Nucleus accumbens (tissue), 56 donors: ENCODE measurements at regions not wholly inside any gene's neighbourhood (a gene's known extent, or its start where the extent isn't known, plus 50 kb on each side); places are given as distances from the start of the nearest gene placed in this dataset.
A peak's percentile ranks its signal among the peaks of the same experiment; 100 is the strongest.

Experiments used
- DNase-seq, 56 donors: peaks; one replicate each; lab custom pipeline; 2025; lab: John Stamatoyannopoulos, UW

DNA sequence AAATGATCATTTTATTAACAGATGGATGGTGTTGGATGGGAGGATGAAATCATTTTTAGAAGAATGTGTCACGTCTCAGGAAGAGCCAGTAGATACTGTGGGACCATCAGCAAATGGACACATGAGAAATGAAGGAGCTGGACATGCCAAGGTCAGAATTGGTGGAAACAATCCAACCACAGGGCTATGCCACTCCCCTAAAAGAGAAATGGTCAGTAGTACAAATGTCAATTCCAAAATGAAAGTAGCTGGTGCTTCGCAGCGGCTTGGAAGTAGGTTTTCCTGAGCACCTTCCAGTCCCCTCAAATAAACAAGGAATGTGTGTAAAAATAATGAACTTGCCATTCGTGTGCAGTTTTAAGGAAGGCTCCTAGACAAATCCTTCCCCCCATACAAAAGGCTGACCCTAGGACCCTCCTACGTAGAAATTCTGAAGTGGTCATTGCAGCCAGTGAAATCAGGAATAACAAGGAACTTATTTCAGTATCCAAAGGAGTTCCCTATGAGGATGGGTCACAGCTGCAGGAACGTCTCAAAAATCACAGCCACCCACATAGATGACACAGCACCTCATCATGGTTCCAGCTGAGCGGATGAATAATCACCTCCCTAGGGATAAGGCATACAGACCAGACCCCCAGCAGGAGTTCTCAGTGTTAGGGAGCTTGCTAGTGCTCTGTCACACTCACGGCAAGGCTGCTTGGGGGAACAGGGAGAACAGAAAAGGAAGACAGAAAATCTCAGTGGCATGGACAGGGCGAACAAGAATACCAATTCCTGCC lies 239.2 kb downstream of the HS3ST3A1 start:
- DNase-seq: no peak

DNA sequence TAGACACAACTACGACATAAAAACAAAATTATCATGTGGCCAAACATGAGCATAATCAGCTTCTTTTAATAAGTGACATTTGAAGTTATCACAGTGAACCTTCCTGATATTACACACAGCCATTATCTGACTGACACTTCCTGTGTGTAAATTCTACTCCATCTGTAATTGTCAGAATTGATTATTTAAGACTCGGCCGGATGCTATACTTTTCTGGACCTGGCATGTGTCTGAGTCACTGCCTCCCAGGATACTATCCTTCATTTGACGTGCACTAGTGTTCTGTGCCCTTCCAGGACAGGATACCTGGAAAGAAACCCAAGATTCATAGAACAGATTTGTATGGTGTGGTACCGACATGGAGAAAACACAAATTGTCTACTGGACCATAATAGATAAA lies 242.0 kb downstream of the HS3ST3A1 start:
- no peak for DNase-seq

DNA sequence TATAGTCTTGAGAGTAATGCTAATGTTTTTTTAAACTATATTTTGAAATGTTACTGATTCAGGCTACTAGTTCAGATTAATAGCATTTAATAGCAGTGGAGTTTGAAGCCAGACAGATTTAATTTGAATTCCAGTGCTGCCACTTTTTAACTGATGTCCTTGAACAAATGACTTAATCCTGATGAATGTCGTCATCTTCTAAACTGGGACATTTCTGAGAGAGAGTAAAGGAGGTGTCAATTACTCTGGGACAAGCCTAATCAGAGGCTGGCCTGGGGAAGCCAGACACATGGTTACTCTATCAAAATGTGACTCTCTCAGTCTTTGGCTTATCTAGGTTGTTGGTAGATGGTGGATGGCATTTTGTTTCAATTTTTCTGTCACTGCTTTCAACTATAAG lies 246.7 kb downstream of the HS3ST3A1 start:
- no peak for DNase-seq

DNA sequence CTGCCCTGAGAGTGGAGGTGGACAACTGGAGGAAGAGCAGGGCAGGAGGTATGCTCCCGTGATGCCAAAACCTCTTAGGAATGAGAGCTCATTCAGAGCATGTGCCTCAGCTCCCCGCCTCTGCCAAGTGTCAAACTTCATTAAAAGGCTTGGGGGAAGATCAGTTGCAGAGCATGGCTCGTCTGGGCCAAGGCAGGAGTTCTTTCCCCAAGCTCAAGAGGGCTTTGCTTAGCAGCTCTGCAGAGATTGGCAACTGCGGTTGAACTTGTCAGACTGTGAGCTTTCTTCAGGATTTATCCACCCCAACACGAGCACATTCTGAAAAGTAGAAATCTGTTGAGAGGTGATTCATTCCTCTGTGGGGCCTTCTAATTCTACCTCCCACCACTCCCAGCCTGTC lies 248.1 kb downstream of the HS3ST3A1 start:
- DNase-seq: peak in 12 of 56 donors; percentile 3 to 42 (median 17)

DNA sequence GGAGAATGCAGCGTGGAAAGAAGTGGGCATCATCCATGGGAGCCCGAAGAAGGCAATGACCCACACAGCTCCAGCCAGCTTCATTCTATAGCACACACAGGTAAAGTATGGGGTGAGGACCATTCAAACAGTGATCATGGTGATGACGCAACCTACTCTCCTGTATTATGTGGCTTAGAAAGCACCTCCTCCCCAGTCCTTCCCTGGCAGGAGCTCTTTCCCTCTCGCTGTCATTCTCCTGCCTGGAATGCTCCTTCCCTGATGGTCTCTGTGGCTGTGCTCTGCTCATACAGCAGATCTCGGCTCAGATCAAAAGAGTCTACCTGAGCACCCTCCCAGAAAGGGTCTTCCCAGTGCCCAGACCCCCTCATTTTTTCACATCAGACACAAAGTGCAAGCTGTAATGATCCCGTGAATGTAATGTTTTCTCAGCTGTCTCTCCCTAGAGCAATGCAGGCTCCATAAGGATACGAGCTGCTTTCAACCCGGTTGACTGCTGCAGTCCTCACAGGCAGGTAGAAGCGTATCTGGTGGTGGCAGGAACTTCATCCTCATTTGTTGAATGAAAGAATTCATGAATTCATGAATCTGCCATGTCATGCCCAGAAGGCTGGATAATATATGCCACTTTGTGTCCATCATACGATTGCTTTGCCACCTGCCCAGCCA lies 248.8 kb downstream of the HS3ST3A1 start:
- no peak for DNase-seq

DNA sequence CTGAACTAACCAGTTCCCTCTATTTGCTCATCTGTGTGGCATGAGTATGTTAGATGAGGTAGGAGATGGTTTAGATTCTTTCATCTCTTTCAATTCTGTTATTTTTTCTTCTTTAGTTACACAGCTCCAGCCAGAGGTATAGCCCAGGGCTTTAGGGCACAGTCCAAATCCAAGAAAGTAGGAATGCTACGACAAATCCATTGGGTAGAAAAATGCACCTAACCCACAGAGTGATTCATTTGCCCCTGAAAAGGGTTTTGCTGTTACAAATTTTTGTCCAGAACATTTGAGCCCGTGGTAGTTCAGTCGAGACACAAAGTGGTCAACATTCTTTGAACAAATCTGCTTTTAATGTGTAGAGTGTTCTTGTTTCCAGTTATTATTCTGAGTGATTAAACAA lies 250.7 kb downstream of the HS3ST3A1 start:
- no peak for DNase-seq

DNA sequence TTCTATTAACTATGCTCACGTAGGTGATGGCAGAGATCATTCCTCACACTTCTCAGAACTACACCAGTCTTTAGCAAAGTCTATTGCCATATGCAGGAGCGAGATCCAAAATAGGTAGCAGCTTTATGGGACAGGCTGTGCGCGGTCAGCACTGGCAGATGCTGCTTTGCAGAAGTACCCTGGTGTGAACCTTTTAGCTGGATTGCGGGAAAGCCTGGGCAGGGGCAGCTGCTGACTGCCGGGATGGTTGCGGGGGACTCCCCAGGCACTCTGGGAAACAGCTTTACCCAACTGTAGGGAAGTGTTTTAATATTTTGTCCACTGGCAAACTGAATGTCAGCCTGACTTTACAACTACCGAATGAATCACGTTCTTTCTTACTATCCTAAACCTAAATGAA lies 251.3 kb downstream of the HS3ST3A1 start:
- no peak for DNase-seq

DNA sequence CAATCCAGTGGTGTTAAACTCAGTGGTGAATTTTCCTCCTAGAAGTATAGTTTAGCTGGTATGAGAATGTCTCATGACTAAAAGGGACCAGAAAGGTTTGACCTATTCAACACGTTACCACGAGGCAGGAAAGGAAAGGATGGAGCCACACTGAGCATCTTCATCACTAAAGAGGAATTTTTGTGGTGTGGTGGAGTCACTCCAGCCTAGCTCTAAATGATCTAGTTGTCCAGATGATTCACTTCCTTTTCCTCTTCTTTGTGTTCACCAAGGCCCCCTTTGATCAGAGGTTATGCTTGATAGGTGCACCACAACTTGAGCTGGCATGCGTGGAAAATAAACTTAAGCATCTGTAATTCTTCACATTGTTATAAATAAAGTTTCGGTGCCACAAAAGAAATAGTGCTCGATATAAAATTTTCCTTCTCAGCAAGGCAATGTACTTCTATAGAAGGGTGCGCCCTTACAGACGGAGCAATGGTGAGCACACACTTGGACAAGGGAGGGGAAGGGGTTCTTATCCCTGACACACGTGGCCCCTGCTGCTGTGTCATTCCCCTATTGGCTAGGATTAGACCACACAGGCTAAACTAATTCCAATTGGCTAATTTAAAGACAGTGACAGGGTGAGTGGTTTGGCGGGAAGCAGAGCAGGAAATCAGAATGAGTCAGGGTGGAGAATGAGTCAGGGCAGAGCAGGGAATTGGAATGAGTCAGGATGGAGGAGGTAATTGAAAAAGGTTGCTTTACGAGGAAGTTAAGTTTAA lies 254.6 kb downstream of the HS3ST3A1 start:
- peak in 11 of 56 donors; percentile 2 to 40 (median 17) for DNase-seq

DNA sequence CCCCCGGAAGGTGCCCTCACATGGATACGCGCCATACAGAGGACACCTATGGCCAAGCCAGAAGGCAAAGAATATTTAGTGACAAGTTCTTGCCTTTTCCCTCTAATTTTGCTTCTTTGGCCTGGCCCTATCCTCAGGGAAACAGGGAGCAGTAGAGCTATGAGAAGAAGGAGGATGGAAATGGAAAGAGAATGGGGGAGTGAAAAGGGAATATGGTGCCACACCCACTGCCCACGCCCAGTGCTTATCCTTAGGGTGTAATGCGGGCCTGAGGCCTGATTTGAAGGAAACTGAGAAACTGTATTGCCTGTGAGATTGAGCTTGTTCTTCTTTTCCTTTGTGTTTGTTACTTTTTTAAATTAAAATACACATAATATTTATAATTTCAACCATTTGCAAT lies 255.1 kb downstream of the HS3ST3A1 start:
- no peak for DNase-seq

DNA sequence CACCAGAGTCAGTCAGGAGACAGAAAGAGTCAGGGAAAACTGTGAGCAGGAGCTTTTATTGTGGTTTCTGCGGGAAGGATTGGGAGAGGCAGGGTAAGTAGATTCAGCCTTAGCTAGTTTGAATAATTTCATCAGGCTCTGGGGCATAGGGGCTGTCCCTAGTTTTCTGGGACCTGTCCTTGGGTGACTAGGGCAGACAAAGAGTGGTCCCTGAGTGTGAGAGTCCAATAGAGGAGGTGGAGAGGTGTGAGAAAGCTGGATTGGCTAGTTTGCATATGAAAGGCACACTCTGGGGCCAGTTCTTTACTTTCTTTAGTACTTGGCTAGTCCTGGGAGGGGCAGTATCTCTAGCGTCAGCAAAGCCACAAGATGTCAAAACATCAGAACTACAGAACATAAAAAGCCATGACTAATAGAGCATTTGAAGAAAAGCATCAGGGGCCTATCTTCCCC lies 255.6 kb downstream of the HS3ST3A1 start:
- DNase-seq: no peak

DNA sequence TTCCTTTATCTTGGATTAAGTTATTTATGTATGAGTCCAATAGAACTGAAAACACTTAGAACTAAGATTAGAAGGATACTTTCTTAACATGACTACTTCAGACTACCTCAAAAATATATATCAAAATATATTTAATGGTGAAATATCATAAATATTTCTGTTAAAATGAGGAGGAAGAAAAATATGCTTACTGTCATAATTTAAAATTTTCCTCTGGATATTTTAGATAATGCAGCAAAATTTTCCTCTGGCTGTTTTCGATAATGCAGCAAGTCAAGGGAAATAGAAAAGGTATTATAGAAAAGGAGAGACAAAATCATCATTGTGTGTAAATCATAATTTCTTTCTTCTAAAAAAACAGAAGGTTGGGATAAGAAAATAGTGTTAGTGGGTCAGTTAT lies 263.3 kb downstream of the HS3ST3A1 start:
- no peak for DNase-seq

DNA sequence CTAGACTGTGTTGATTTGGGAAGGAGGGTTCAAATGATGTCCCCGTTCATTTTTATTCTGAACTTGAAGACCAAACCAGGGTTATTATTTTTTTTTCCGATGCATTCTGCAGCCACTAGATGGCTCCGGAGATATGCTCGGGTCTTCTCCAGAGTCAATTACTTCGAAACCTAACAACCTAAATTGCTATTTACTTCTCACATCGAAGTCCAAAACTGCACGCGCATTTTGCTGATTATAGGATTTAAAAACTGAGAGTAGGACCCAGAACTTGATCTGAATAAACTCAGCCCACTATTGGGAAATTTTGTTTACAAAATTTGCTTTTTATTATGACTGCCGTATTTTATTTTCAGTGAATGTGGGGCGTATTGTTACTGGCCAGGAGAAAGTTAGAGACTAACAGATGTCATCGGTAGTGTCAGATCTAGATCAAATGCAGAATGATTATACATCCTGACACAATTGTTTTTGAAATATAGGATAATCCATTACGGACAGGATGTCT lies 263.8 kb downstream of the HS3ST3A1 start:
- DNase-seq: peak in 4 of 56 donors; percentile 1 to 4 (median 2)

DNA sequence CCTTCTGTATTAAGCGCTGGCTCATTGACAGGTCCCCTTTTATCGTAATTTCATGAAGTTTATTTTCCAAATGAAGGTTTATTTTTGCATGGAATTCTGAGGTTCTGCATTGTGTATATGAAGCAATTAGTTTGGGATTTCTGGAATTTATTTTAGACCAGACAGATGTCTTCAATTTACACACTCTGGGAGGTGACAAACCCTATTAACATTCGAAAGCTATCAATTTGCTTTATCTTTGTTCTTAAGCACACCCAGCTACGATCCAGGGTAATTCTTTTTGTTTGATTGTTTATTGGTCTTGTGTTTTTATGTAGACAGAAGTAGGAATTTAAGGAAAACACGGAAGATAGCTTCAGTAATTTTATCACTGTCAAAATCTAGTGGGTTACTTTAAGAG lies 264.6 kb downstream of the HS3ST3A1 start:
- DNase-seq: no peak

DNA sequence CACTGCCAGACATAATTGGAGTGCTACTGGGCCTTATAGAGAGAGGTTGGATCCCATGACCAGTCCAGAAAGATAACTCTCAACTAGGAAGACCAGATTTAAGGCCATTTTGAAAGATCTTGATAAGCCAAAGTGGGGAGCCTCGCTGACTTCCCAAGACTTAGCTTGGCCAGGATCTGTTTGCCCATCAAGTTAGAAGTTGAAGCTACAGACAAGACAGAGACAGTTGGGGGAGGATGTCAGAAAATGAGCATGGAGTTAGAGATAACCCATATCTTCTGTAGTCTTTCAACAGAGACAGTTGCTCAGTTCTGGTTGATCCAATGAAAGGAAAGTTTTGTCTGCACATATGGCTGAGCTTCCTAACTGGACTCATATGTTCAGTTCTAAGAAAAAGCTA lies 267.4 kb downstream of the HS3ST3A1 start:
- no peak for DNase-seq

DNA sequence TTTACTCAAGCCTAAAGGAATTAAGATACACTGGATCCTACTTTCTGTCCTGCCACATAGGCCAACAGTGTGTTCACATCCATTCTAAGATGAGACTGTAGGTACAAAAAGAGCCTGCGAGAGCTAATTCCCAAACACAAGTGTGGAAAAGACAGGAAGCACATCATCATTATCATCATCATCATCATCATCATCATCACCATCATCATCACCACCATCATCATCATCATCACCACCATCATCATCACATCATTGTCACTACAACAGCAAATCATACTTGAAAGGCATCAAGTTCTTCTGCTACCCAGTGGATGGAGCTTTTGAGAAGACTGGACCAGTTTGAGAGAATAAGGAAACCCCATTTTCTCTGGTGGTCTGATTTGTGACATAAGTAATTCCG lies 268.1 kb downstream of the HS3ST3A1 start:
- DNase-seq: no peak

DNA sequence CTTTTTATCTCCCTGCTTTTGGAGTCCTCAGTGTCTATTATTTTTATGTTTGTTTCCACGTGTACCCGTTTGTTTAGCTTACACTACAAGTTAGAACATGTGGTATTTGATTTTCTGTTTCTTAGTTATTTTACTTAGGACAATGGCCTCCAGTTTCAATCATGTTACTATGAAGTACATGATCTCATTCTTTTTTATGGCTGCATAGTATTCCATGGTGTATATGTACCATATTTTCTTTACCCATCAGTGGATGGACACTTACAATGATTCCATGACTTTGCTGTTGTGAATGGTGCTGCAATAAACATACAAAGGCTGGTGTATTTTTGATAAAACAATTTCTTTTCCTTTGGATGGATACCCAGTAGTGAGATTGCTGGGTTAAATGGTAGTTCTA lies 269.5 kb downstream of the HS3ST3A1 start:
- no peak for DNase-seq

DNA sequence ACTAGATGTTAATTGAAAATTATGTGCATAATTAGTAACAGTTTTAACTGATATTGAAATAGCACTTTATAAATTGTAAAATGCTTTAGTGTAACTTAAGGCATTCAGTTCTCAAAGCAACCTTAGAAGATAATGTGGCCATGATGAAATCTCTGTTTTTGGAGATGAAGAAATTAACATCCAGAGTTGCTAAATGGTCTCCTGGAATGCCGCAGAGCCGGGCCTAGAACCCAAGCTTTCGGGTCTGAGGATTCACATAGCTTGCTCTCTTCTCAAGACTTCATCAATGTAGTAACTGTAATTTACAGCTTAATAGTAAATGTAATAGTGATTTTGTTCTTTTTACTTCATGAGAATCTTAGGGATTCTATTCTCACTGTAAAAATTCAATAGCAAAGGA lies 272.3 kb downstream of the HS3ST3A1 start:
- no peak for DNase-seq

DNA sequence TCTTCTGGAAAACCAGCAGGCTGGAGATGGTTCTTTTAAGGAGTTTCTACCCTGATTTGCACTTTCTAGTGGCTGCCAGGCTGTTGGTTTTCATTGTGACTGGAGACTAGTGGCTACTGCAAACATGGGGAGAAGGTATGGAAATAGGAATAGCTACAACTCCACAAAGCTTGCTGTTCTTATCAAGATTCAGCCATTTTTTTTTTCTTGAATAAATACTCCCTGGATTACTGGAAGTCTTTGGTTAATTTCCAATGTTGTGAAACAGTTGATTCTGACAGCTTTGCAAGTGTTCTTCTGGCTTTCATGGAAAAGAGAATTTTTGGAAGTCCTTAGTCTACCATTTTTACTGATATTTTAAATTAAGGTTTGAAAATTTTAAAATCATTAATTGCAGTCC lies 277.7 kb downstream of the HS3ST3A1 start:
- DNase-seq: no peak

DNA sequence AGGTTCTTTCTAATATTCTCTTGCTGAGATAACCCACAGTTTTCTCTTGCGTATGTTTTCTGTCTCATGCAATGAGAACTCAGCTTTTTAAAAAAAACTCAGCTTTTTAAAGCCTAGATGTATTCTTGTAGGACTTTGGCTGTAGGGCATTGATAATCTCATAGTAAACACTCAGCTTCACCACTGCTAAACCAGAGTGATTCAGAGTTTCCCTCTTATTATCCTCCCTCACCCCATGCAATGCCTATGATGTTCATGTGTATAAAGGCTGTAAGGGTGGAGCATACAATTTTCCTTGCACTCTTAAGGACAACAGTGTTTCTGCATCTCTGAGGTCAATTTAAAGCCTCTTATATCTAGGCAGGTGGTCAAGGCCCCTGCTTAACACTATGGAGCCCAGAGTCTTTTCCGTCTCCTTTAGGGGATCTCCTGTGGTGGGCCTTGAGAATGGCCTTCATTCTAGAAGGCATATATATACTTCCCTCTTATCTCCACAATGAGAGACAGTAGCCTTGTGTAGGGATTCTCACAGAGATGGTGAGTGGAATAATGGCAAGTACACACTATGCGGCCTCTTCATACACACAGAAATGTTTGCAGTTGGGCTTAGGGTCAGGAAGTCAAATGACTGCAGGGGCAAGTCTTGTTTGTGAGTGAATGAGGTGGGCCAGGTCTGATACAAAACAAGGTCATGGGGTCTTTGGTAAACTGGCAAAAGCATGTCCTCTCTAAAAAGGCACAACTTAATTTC lies 279.6 kb downstream of the HS3ST3A1 start:
- no peak for DNase-seq

DNA sequence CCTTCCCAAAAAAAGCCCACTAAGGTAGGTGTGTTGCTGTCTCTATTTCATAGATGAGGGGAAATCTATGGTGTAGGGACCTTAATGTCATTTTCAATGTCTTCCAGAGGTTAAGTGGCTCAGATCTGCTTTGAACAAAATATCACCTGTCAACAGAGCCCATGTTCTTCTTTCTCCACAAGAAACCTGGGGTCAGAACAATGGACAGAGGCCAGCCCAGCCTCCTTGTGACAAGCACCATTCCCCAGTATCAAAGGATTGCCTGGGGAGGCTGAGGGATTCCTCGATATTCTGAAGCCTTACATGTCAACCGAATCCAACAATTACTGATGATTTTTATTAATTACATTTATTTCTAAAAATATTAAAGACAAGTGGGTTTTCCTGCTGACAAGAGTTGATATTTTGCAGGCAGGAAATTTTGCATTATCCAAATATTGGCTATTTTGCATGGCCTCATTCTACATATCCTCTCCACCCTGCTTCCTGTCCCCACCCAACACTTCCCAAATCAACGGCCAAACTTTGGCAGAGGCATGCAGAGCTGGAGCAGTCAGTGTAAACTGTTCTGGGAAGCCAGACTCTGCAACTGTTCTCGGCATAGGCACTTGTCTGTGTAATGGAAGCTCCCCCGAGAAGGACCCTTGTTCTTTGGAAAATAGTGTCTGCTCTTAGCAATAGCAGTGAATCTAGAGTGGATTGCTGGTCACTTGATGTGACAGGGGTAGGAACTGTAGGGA lies 281.5 kb downstream of the HS3ST3A1 start:
- no peak for DNase-seq
